ENCODE measurements at regions not wholly inside any gene's neighbourhood (a gene's known extent, or its start where the extent isn't known, plus 50 kb on each side); places are given as distances from the start of the nearest gene placed in this dataset.

- Histone ChIP-seq H3K27ac (no peak overlapping the region), H3K4me1 (ENCODE audit: control insufficient read depth in 1 of 2, low read depth in 2 of 2) (no peaks in the 10 kb centered on the region), H3K9me3 (no peaks in the 10 kb centered on the region), H3K4me3 (no peak overlapping the region), H3K27me3 (replicated peaks; ENCODE audit: insufficient read depth) (no peaks in the 10 kb centered on the region), H3K36me3 (no peaks in the 10 kb centered on the region)
- ATAC-seq (ENCODE audit: insufficient number of reproducible peaks, low FRiP score, low read depth), result no peak
- DNase-seq (ENCODE audit: low spot score), result no peak
- TF ChIP-seq CTCF (IDR thresholded peaks at IDR 0.05), result no peak
Measured at GRCh38 chr14:97603201-97603600, 806.0 kb downstream of the VRK1 start.

GRCh38 chr14:97604731-97605130 is 807.5 kb downstream of the VRK1 start:
- Histone ChIP-seq H3K36me3 (no peaks in the 10 kb centered on the region), H3K27ac (no peak overlapping the region), H3K9me3 (no peaks in the 10 kb centered on the region), H3K4me1 (ENCODE audit: control insufficient read depth in 1 of 2, low read depth in 2 of 2) (no peaks in the 10 kb centered on the region), H3K4me3 (no peak overlapping the region), H3K27me3 (replicated peaks; ENCODE audit: insufficient read depth) (no peaks in the 10 kb centered on the region)
- DNase-seq (ENCODE audit: low spot score) (no peak), ATAC-seq (ENCODE audit: insufficient number of reproducible peaks, low FRiP score, low read depth) (no peak)
- no peak for TF ChIP-seq CTCF (IDR thresholded peaks at IDR 0.05)

- no peaks in the 10 kb centered on the region for H3K36me3 ChIP-seq
- H3K9me3 ChIP-seq, result peaks cover 7% of the 10 kb centered on the region
- TF ChIP-seq CTCF (IDR thresholded peaks at IDR 0.05), result no peak
- ATAC-seq (ENCODE audit: insufficient number of reproducible peaks, low FRiP score, low read depth) (no peak), DNase-seq (ENCODE audit: low spot score) (no peak)
- no peaks in the 10 kb centered on the region for H3K27me3 ChIP-seq (replicated peaks; ENCODE audit: insufficient read depth)
- no peaks in the 10 kb centered on the region for H3K4me1 ChIP-seq (ENCODE audit: control insufficient read depth in 1 of 2, low read depth in 2 of 2)
- H3K4me3 ChIP-seq, result no peak overlapping the region
- no peak overlapping the region for H3K27ac ChIP-seq
Measured at GRCh38 chr14:97618401-97618800, 821.2 kb downstream of the VRK1 start.

- Histone ChIP-seq H3K4me3 (no peak overlapping the region), H3K27ac (no peak overlapping the region), H3K36me3 (no peaks in the 10 kb centered on the region), H3K4me1 (ENCODE audit: control insufficient read depth in 1 of 2, low read depth in 2 of 2) (no peaks in the 10 kb centered on the region), H3K27me3 (replicated peaks; ENCODE audit: insufficient read depth) (no peaks in the 10 kb centered on the region), H3K9me3 (peaks cover 7% of the 10 kb centered on the region)
- TF ChIP-seq CTCF (IDR thresholded peaks at IDR 0.05), result no peak
- DNase-seq (ENCODE audit: low spot score), result no peak
- ATAC-seq (ENCODE audit: insufficient number of reproducible peaks, low FRiP score, low read depth), result no peak
Measured at GRCh38 chr14:97618917-97619690, 821.9 kb downstream of the VRK1 start.

DNA sequence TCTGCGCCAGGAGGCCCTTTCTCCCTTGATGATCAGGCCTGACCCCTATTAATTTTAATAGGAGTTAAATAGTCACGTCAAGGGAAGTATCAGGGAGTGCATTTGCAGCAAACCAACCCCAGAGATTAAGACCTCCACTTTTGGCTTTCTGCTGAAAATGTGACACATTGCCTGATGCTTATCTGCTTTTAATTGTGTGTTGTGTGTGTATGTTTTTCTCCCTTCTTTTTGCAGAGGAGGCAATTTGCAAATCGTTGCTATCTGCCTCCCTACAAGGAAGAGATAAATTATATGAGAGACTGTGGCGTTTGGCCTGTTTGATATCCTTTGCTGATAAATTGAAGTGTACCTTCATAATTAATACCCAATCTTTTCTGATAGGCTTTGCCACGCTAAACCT is 822.9 kb downstream of the VRK1 start:
- no peak overlapping the region for H3K4me3 ChIP-seq
- no peaks in the 10 kb centered on the region for H3K36me3 ChIP-seq
- no peaks in the 10 kb centered on the region for H3K9me3 ChIP-seq
- no peaks in the 10 kb centered on the region for H3K27me3 ChIP-seq (replicated peaks; ENCODE audit: insufficient read depth)
- H3K27ac ChIP-seq, result no peak overlapping the region
- TF ChIP-seq CTCF (IDR thresholded peaks at IDR 0.05), result no peak
- H3K4me1 ChIP-seq (ENCODE audit: control insufficient read depth in 1 of 2, low read depth in 2 of 2), result no peaks in the 10 kb centered on the region
- no peak for DNase-seq (ENCODE audit: low spot score)
- ATAC-seq (ENCODE audit: insufficient number of reproducible peaks, low FRiP score, low read depth), result no peak
